ENCODE measurements at regions not wholly inside any gene's neighbourhood (a gene's known extent, or its start where the extent isn't known, plus 50 kb on each side); places are given as distances from the start of the nearest gene placed in this dataset.

DNA sequence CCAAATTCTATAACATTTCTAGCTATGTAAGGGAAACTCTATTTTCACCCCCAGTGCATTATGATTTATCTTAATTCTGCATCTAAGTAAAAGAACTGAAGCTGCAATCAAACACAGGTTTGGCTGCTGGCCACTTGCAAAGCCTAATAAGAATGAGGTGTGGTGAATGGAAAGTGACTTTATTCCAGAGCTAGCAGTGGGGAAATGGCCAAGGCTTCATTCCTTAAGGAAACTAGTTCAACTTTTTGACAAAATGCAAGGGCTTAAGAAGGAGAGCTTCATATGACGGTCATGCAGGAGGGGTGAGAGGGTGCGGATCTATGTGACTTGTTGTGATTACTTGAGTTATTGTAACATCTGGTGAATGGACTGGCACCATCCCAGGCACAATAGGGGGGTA lies 1802.0 kb downstream of the SUCLG1 start:
- Histone ChIP-seq H3K4me3 (ENCODE audit: low read depth, low read length) (no peak overlapping the region), H3K9me3 (ENCODE audit: control insufficient read depth, insufficient read depth, low read length) (no peaks in the 10 kb centered on the region), H3K9ac (ENCODE audit: low read depth, low read length) (no peak overlapping the region), H3K27me3 (ENCODE audit: control insufficient read depth, insufficient read depth, low read length) (no peaks in the 10 kb centered on the region), H3K4me1 (ENCODE audit: control insufficient read depth, insufficient read depth, low read length) (no peaks in the 10 kb centered on the region), H3K36me3 (ENCODE audit: control insufficient read depth, insufficient read depth, low read length) (no peaks in the 10 kb centered on the region)

DNA sequence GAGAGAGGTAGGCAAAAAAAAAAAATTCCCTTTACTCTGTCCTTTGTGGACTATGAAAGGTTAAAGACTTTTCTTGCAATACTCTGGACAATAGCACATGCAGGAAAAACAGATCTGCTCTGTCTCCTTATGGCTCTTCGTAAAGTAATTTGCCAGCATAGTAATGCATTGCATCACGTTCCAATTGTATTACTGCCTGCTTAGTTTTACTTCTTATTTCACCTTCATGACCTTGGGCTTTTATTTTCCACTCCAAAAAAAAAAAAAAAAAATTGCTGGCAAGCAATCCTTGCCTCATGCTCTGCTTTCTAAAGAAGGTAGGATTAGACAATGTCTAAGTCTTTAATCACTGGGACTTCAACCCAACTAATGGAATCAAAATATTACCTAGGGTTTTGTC lies 1802.7 kb downstream of the SUCLG1 start:
- no peaks in the 10 kb centered on the region for H3K4me1 ChIP-seq (ENCODE audit: control insufficient read depth, insufficient read depth, low read length)
- H3K9me3 ChIP-seq (ENCODE audit: control insufficient read depth, insufficient read depth, low read length) = no peaks in the 10 kb centered on the region
- H3K9ac ChIP-seq (ENCODE audit: low read depth, low read length) = no peak overlapping the region
- H3K27me3 ChIP-seq (ENCODE audit: control insufficient read depth, insufficient read depth, low read length) = no peaks in the 10 kb centered on the region
- no peak overlapping the region for H3K4me3 ChIP-seq (ENCODE audit: low read depth, low read length)
- H3K36me3 ChIP-seq (ENCODE audit: control insufficient read depth, insufficient read depth, low read length) = no peaks in the 10 kb centered on the region

DNA sequence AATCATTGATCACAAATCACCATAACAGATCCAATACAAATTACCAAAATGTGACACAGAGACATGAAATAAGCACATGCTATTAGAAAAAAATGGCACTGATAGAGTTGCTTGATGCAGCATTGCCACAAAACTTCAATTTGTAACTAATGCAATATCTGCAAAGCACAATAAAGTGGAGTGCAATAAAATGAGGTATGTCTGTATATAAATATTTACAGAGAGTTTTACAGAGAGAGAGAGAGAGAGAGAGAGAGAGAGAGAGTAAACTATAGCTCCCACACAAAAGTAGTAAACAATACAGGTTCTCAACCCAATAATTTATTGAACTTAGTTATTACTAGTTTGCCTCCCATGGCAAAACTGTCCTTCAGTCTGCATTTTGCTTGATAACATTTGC lies 1807.0 kb downstream of the SUCLG1 start:
- Histone ChIP-seq H3K4me3 (ENCODE audit: low read depth, low read length) (no peak overlapping the region), H3K4me1 (ENCODE audit: control insufficient read depth, insufficient read depth, low read length) (no peaks in the 10 kb centered on the region), H3K36me3 (ENCODE audit: control insufficient read depth, insufficient read depth, low read length) (no peaks in the 10 kb centered on the region), H3K27me3 (ENCODE audit: control insufficient read depth, insufficient read depth, low read length) (no peaks in the 10 kb centered on the region), H3K9me3 (ENCODE audit: control insufficient read depth, insufficient read depth, low read length) (no peaks in the 10 kb centered on the region), H3K9ac (ENCODE audit: low read depth, low read length) (no peak overlapping the region)

DNA sequence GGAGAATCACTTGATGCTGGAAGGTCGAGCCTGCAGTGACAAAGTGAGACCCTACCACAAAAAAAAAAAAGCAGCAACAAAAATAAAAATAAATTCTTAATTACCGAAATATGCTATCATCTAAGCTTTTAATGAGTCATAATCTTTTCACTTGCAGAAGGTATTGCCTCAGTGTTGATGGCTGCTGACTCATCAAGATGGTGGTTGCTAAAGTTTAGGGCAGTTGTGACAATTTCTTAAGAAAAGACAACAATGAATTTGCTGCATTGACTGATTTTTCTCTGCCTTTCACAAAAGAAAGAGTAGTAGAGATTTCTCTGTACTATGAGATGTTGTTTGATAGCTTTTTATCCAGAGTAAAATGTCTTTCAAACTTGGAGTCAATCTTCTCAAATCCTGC lies 1809.0 kb downstream of the SUCLG1 start:
- Histone ChIP-seq H3K36me3 (ENCODE audit: control insufficient read depth, insufficient read depth, low read length) (no peaks in the 10 kb centered on the region), H3K9me3 (ENCODE audit: control insufficient read depth, insufficient read depth, low read length) (no peaks in the 10 kb centered on the region), H3K9ac (ENCODE audit: low read depth, low read length) (no peak overlapping the region), H3K4me1 (ENCODE audit: control insufficient read depth, insufficient read depth, low read length) (no peaks in the 10 kb centered on the region), H3K4me3 (ENCODE audit: low read depth, low read length) (no peak overlapping the region), H3K27me3 (ENCODE audit: control insufficient read depth, insufficient read depth, low read length) (no peaks in the 10 kb centered on the region)

DNA sequence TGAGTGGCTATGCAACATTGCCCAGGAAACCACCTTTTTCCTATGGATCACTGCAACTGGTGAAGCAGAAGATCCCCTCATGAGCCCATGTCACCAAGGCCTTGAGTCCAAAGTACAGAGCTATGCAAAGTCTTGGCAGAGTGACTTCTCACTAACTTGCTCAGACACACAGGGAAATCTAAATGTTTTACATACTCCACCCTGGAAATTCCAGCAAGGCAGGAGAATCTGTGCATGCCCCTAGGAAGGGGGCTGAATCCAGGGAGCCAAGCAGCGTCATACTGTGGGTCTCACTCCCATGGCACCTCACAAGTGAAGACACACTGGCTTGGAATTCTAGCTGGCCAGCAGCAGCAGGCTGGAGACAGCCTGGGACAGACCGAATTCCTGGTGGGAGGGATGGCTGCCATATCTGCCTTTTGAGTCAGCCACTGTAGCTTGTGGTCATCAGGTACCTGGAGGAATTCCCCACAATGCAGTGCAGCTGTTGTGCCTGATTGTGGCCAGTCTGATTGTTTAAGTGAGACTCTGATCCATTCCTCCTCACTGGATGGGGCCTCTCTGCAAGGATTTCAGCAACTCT lies 1817.4 kb downstream of the SUCLG1 start:
- H3K27me3 ChIP-seq (ENCODE audit: control insufficient read depth, insufficient read depth, low read length) = no peaks in the 10 kb centered on the region
- no peak overlapping the region for H3K4me3 ChIP-seq (ENCODE audit: low read depth, low read length)
- peaks cover 6% of the 10 kb centered on the region for H3K9me3 ChIP-seq (ENCODE audit: control insufficient read depth, insufficient read depth, low read length)
- H3K36me3 ChIP-seq (ENCODE audit: control insufficient read depth, insufficient read depth, low read length) = no peaks in the 10 kb centered on the region
- H3K9ac ChIP-seq (ENCODE audit: low read depth, low read length) = no peak overlapping the region
- H3K4me1 ChIP-seq (ENCODE audit: control insufficient read depth, insufficient read depth, low read length) = peaks cover 3% of the 10 kb centered on the region

DNA sequence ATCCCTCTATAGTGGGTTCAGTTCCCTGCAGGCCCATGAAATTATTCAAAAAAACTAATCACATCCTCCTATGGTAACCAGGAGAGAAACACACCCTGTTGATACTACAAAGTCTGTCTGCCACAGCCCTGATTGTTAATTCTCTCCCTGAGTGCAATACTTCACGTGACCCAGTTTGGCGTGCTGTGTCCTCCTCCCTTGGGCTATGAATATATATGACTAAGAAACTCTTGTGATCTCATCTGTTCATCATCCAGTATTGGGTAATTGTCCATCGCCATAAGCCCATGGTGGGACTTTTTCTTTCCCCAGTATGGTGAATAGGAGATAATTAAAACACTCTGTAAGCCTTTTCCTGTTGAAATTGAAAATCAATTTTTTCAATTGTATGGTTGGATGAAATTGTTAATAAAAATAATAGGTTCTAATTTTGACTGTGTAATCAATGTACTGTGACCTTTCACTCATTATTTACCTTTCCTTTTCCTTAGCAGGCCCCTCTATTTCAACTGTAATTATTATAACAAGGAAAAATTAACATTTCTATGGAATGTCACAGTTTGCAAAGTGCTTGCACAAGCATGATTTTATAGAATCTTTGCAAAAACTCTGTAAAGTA lies 1822.6 kb downstream of the SUCLG1 start:
- Histone ChIP-seq H3K9me3 (ENCODE audit: control insufficient read depth, insufficient read depth, low read length) (peaks cover 6% of the 10 kb centered on the region), H3K4me3 (ENCODE audit: low read depth, low read length) (no peak overlapping the region), H3K27me3 (ENCODE audit: control insufficient read depth, insufficient read depth, low read length) (no peaks in the 10 kb centered on the region), H3K36me3 (ENCODE audit: control insufficient read depth, insufficient read depth, low read length) (no peaks in the 10 kb centered on the region), H3K4me1 (ENCODE audit: control insufficient read depth, insufficient read depth, low read length) (peaks cover 3% of the 10 kb centered on the region), H3K9ac (ENCODE audit: low read depth, low read length) (no peak overlapping the region)

DNA sequence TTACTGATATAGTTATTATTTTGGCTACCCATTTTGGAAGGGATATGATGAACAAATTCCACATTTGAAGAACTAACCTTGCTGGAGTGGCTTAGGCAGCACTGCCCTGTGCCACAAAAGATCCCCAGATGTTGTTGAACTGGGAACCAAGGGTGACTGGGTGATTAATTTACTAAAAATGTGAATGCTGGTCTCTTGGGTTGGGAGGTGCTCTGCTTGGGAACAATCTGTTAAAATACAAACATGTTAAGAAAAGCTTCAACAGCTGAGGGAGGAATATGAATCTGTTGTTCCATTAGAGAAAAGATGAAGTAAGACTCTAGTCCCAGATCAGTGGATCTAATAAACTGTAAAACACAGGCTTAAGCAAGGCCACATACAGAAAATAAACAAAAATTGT lies 1860.1 kb downstream of the SUCLG1 start:
- Histone ChIP-seq H3K9ac (ENCODE audit: low read depth, low read length) (no peak overlapping the region), H3K27me3 (ENCODE audit: control insufficient read depth, insufficient read depth, low read length) (no peaks in the 10 kb centered on the region), H3K9me3 (ENCODE audit: control insufficient read depth, insufficient read depth, low read length) (no peaks in the 10 kb centered on the region), H3K4me3 (ENCODE audit: low read depth, low read length) (no peak overlapping the region), H3K4me1 (ENCODE audit: control insufficient read depth, insufficient read depth, low read length) (no peaks in the 10 kb centered on the region), H3K36me3 (ENCODE audit: control insufficient read depth, insufficient read depth, low read length) (no peaks in the 10 kb centered on the region)

DNA sequence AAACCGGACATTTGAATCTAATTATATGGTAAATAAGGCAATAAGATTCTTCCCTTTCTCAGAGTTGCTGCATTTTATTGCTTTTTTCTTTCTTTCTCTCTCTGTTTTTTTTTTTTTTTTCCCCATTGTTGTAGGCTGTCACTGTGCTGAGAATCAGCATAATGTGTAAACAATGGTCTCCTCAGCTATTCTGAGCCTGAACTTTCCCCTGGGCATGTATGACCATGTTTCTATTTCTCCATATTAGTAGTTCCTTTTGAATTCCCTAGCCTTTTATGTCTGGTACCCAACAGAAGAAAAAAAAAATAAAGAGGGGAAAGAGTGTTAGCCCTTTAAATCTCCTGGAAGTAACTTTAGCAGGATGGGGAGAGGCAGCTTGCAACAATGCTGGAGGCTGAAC lies 1862.5 kb downstream of the SUCLG1 start:
- H3K4me3 ChIP-seq (ENCODE audit: low read depth, low read length) = no peak overlapping the region
- no peaks in the 10 kb centered on the region for H3K36me3 ChIP-seq (ENCODE audit: control insufficient read depth, insufficient read depth, low read length)
- H3K27me3 ChIP-seq (ENCODE audit: control insufficient read depth, insufficient read depth, low read length) = no peaks in the 10 kb centered on the region
- no peaks in the 10 kb centered on the region for H3K4me1 ChIP-seq (ENCODE audit: control insufficient read depth, insufficient read depth, low read length)
- no peak overlapping the region for H3K9ac ChIP-seq (ENCODE audit: low read depth, low read length)
- no peaks in the 10 kb centered on the region for H3K9me3 ChIP-seq (ENCODE audit: control insufficient read depth, insufficient read depth, low read length)

DNA sequence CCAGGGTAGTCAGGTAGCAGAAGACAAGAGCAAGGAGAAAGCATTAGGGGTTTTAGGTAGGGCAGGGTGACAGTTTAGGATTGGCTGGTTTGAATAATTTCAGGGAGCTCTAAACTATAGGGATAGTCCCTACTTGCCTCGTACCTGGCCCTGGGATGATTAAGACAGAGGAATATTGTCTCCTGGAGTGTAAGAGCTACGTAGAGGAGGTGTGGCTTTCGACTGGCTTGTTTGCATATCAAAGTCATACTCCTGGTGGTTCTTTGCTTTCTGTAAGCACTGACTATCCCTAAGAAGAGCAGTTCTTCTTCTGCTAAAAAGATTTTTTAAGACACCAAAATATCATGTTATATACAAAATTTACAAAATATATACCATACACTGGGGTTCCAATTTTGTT lies 1867.4 kb downstream of the SUCLG1 start:
- Histone ChIP-seq H3K4me1 (ENCODE audit: control insufficient read depth, insufficient read depth, low read length) (no peaks in the 10 kb centered on the region), H3K27me3 (ENCODE audit: control insufficient read depth, insufficient read depth, low read length) (no peaks in the 10 kb centered on the region), H3K4me3 (ENCODE audit: low read depth, low read length) (no peak overlapping the region)

DNA sequence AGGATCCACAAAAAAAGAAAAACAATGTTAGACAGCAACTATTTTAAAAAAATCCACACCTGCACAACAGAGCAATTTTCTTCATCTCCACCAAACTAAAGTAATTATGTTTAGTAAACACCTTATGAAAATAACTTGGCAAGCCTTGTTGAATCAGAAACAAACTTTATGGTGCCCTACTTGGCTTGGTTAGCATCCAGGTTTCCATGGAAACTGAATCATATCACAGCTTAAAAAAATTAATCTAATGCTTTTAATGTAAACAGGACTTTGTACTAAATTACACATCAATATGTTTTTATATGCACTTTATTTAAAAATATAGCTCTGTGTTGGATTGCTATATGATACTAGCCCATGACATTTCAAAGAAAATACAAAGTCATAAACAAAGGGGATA lies 1882.4 kb downstream of the SUCLG1 start:
- Histone ChIP-seq H3K4me3 (ENCODE audit: low read depth, low read length) (no peak overlapping the region), H3K9me3 (ENCODE audit: control insufficient read depth, insufficient read depth, low read length) (no peaks in the 10 kb centered on the region), H3K27me3 (ENCODE audit: control insufficient read depth, insufficient read depth, low read length) (no peaks in the 10 kb centered on the region), H3K4me1 (ENCODE audit: control insufficient read depth, insufficient read depth, low read length) (no peaks in the 10 kb centered on the region), H3K36me3 (ENCODE audit: control insufficient read depth, insufficient read depth, low read length) (no peaks in the 10 kb centered on the region), H3K9ac (ENCODE audit: low read depth, low read length) (no peak overlapping the region)

More for the DNA sequence above, 1867.4 kb downstream of the SUCLG1 start:
- H3K36me3 ChIP-seq (ENCODE audit: control insufficient read depth, insufficient read depth, low read length) = no peaks in the 10 kb centered on the region
- no peaks in the 10 kb centered on the region for H3K9me3 ChIP-seq (ENCODE audit: control insufficient read depth, insufficient read depth, low read length)
- H3K9ac ChIP-seq (ENCODE audit: low read depth, low read length) = no peak overlapping the region

DNA sequence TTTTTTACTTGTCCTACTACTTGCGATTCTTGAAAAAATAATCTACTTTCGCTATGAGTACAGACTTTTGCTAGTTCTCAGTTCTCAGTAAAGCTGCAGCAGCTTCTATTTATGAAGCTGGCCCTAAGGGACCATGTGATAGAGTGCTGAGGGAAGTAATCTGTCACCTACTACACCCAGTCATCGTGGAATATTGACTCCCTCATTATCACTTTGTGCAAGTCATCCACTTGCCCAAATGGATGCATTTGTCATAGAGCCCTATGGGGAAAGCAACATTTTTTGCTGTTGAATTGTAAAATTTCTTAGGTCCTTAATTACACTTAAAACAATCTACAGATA lies 1919.8 kb downstream of the SUCLG1 start:
- Histone ChIP-seq H3K4me1 (ENCODE audit: control insufficient read depth, insufficient read depth, low read length) (no peaks in the 10 kb centered on the region), H3K4me3 (ENCODE audit: low read depth, low read length) (no peak overlapping the region), H3K9ac (ENCODE audit: low read depth, low read length) (no peak overlapping the region), H3K36me3 (ENCODE audit: control insufficient read depth, insufficient read depth, low read length) (no peaks in the 10 kb centered on the region), H3K27me3 (ENCODE audit: control insufficient read depth, insufficient read depth, low read length) (no peaks in the 10 kb centered on the region), H3K9me3 (ENCODE audit: control insufficient read depth, insufficient read depth, low read length) (no peaks in the 10 kb centered on the region)

DNA sequence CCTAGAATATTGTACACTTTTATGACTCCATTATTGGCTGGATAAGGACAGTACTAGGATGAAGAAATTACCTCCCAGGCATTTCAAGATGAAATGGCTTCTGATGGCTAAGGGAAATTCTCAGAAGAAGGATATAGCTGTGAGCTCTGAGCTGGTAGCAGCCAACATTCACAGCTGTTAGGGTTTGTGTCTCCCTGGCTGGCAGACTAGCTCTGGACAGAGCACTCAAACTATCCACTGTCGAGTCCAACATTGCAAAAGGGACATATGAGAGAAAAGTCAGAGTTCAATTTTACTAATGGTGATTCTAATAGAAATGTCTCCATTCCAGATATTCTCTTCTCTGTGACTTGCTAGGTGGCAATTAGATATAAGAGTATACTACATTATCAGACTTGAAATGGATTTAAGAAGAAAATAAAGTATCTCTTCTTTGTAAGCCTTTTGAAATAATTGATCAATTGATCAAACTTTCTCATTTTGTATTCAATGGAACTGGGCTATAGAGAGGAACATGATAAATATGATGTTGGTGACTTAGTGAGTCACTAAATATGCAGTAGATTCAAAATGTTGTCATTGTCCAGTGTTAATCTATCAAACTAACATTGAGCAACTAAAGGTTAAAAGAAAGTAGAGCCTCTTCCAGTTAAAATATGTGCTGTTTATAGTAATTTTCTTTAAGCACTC lies 1920.3 kb downstream of the SUCLG1 start:
- Histone ChIP-seq H3K9me3 (ENCODE audit: control insufficient read depth, insufficient read depth, low read length) (no peaks in the 10 kb centered on the region), H3K27me3 (ENCODE audit: control insufficient read depth, insufficient read depth, low read length) (no peaks in the 10 kb centered on the region), H3K9ac (ENCODE audit: low read depth, low read length) (no peak overlapping the region), H3K4me1 (ENCODE audit: control insufficient read depth, insufficient read depth, low read length) (no peaks in the 10 kb centered on the region), H3K4me3 (ENCODE audit: low read depth, low read length) (no peak overlapping the region), H3K36me3 (ENCODE audit: control insufficient read depth, insufficient read depth, low read length) (no peaks in the 10 kb centered on the region)
